HG03066 (cell line): ENCODE measurements at regions not wholly inside any gene's neighbourhood (a gene's known extent, or its start where the extent isn't known, plus 50 kb on each side); places are given as distances from the start of the nearest gene placed in this dataset.

ENCODE experiments used
- ATAC-seq: cut with Tn5 transposase; IDR thresholded peaks from one replicate; pipeline ENCODE4 v1.9.1; 2021; ENCODE audit warnings: low read depth; ENCODE audit not compliant: unreplicated experiment

- ATAC-seq = no peak
These were observed 168.6 kb downstream of the TRIM33 start for GRCh38 chr1:114342376-114342775.

- ATAC-seq = no peak
These were observed 169.1 kb downstream of the TRIM33 start for GRCh38 chr1:114341856-114342255.

DNA sequence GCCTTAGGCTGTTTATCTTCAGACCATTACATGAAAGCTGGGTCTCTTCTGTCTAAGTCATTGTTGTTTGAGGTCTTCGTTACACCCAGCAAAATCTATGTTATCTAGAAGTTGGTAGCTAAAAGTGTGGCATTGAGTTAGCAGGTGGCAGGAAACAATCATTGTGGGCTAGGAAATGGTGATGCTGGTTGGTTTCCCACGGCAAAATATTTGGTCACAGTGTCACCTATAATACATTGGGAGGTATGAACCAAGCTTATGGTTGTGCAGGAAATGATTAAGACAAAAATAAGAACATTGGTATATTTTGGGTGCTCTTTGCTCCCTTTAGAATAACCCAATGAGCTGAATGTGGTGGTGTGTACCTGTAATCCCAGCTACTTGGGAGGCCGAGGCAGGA is 169.7 kb downstream of the TRIM33 start:
- no peak for ATAC-seq

DNA sequence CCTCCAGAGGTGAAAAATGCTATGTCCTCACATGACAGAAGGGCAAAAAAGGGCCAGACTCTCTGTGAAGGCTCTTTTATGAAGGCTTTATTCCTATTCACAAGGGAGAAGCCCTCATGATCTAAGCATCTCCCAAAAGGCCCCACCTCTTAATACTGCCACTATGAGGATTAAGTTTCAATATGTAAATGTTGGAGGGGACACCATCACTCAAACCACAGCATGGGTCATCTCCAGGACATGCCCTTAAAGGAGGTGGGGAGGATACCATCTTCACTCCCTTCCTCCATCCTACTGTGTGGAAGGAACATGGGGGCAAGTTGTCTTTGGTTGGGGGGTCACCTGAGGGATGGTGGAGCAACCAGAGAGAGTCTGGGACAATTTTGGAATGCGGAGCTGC is 170.1 kb downstream of the TRIM33 start:
- no peak for ATAC-seq

GRCh38 chr1:114339379-114339778 is 171.6 kb downstream of the TRIM33 start:
- ATAC-seq = no peak

DNA sequence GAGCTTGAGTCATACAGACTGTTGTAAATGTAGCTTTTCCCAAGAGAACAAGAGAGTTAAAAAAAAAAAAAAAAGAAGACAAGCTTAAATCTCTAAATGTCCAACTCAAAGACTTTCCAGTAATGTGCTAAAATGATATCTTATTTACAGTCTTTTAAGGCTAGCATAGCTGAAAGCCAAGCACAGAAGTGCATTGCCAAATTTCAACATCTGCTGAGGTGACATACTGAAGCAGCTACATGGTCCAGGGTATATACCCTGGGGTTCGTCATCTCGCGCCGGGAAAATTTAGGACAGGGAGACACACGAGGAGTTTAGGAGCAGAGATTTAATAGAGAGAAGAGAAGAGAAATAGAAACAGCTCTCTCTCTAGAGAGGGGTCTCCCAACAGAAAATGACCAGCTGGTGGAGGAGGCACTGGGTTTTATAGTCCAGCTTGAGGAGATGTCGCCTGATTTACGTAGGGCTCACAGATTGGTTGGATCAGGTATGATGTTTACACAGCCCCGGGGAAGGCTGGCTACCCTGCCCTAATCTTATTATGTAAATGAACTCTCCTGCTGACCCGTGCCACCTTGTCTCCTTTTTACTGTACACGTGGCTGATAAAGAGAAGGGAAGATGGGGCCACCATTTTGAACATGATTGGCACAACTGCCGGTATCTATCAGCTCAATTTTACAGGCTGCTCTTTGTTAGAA is 172.7 kb downstream of the TRIM33 start:
- ATAC-seq = no peak

DNA sequence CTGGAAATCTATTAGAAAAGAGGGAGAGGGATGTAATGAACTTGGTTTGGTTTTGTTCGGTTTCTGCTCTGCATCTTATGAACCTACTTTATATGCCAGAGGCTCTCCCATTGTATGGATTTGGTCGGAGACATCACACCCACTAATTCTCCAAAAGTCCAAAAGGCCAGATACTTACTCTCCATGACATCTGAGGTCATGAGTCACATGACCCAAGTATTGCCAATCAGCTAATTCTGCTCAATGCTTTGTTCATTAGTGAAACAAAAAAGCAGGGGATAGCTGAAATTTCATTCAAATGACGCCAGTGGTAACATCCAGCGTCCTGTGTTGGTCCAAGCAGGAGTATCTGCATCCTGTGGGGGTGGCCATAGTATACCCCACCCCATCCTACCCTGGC is 173.6 kb downstream of the TRIM33 start:
- no peak for ATAC-seq

DNA sequence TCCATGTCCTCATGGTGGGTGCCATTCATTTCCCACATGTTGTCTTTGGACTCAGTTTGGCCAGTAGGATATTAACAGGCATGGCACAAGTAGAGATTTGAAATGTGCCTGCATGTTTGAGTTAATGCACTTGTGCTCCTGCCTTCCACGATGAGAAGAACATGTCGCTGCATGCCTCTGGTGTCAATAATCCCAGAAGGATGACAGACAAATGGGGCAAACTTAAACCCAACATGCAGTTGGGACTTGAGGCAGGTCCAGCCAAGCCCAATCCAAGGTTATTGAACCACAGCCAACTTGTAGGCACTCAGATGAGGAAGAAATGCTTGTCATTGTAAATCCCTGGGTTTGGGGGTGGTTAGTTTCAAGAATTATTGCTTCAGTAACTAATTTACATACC is 174.6 kb downstream of the TRIM33 start:
- no peak for ATAC-seq

GRCh38 chr1:114335273-114335672 is 175.7 kb downstream of the TRIM33 start:
- ATAC-seq = no peak

DNA sequence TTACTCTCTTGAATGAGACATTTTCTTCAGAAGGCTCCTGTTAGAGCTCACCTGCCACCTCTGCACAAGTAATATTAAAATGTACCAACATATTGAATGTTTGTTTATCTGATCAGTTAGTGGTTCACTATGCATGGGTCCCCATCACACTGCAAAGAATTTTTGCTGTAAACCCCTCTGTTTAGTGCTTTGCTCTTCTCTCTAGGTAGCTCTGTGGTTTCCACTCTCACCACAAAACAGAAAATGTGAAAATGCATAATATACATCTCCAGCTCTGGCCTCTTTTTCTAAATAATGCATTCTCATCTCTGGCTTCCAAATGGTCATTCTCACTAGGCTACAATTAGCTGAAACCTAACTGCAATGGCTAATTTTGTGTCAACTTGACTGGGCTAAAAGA is 176.7 kb downstream of the TRIM33 start:
- no peak for ATAC-seq

DNA sequence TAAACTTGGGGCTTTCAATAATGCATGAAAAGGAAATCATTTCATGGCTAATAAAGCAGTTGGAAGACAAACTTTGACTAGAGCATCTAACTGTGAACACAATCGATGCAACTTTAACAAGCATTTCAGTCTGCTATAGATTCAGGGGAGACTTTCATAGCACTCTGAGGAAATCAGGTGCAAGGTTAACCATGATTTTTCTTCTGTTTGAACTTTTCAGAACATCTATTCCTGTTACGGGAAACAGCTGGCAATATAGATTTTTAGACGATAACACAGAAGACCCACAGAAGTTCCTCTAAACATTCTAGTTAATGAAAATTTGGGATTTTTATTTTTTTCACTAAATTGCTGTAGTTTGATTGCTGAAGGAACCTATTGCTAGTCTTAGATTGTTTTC is 177.3 kb downstream of the TRIM33 start:
- ATAC-seq = no peak

DNA sequence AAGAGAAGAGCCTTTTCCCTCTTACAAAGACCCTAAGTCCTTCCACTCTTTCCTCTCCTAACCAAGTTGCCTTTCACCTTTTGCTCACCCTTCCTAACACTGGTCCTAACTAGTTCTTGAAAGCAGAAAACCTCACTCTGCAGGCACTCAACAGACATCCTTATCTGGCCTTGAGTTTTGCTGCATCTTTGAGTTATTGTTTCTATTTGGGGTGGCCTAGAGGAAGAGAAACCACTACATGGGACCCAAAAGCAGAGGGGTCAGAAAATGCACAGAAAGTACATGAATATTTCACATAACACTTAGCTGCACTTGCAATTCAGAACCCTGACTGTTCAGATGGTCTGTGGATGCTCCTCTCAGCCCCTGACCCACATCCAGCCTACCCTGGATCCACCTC is 178.3 kb upstream of the SYT6 start:
- no peak for ATAC-seq

DNA sequence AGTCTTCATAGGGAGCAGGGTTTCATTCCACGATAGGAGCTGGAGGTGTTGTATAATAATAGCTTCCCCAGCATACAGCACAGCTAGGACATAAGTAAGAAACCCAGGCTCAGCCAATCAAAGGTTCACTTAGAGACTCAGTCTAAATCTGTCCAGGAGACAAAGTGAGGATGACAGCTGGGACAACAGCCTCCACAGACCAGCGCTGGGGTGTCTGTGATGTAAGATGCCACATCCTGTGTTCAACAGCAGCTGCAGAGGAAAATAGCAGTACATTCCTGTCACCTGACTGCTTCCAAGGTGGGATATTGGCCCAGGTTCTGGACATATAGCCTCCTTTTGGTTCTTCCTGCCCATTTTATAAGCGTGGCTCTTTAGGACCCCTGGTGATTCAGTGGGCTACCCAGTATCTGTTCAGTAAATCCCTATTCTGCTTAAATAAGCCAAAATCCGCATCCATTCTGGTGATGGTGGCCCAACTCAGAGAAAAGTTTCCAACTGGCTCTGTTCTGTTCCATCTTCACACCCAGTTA is 176.8 kb upstream of the SYT6 start:
- no peak for ATAC-seq

GRCh38 chr1:114328361-114328904 is 174.8 kb upstream of the SYT6 start:
- ATAC-seq = no peak

GRCh38 chr1:114324662-114324965 is 170.9 kb upstream of the SYT6 start:
- ATAC-seq = no peak

DNA sequence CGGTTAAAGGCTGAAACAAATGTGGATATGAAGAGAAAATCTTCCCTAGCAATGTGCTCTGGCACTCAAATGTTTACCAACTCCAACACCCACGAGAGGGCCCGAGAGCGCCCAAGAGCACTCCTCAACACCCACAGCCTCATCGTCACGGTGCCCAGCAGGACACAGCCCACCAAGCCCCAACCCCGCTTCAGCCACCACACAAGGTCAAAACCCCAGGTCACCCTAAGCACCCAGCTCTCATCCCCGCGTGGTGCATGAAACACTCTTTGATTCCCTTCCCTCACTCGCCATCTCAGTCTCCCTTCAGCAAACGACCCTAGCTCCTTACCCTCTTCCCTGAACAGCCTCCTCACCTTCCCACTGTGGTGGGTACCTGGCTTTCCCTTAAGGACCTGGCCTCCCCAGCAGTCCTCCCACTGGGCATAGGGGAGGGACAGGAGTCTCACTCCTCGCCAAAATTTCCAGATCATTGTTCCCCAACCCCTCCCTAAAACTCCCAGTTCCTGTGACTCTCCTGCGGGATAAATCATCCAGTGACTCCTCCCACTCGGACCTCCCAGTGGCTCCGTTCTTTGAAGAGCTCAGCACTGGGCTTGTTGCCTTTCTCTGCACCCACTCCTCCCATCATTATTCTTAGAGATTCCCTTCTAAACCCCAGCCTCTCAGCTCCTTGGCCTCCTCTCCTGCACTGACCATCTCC is 170.4 kb upstream of the SYT6 start:
- ATAC-seq = no peak

DNA sequence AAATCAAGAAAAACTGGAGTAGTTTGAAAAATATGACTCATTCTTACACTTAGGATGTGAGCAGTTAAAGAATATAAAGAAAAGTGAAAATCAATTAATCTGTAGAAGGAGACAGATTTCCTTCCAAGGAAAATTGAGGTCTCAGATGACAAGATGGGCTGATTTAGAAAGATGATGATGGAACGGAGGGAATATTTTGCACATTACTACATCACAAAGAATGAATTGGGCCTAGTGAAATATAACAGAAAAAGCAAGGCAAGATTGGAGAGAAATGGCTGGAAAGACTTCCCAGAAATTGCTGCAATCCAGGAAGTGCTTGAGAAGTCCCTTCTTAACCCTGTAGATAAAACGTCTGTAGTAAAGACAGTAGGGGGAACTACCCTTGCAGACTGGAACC is 169.1 kb upstream of the SYT6 start:
- ATAC-seq = no peak

DNA sequence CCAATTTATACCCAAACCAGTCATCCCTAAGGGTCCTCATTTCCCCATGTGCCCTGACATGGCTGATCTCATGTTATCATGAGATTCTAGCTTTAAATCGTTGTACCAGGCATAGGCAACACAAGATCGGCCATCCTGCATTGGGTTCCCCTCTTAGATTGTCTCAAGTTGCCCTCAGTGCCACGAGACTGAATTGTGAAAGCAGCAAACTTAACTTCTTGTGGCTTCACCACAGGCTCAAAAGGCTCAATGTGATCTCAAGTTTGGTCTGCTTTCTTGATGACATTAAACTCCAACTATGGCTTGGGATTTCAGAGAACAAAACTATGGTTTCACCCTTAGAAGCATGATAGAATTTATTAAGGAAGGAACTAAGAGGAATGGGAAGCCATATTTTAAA is 168.5 kb upstream of the SYT6 start:
- no peak for ATAC-seq

DNA sequence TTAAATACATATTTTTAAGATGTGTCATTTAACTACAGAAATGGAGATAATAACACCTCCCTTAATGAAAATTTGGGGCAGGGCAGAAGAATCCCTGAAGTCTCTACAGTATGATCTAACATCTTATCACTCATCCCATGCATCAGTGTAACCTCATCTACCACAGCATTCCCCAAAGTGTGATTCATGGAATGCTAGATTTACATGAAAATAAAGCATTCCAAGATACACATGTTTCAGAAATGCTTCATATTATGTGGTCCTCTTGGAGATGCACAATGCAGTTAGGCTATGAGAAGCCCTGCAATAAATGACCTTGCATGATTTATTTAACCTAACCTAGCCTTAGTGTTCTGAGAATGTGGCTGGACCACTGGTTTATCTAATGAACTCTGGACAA is 166.9 kb upstream of the SYT6 start:
- ATAC-seq = no peak

DNA sequence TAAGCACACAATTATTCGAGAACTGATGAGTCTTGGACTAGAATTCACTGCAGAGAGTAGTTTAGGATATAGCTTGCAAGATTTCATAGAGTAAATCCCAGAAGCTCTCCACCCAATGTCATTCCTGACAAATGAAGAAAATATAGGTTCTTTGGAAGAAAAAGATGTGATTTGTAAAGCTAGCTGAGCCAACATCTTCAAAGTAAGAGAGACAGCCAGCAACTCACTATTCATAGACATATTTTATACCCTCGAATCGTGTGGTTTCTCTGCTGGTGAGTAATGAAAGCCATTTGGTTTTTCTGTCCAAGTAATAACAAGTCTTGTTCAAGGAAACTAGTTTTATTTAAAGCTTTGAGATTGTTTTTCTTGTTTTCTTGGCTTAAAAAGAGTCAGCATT is 165.7 kb upstream of the SYT6 start:
- ATAC-seq = no peak

DNA sequence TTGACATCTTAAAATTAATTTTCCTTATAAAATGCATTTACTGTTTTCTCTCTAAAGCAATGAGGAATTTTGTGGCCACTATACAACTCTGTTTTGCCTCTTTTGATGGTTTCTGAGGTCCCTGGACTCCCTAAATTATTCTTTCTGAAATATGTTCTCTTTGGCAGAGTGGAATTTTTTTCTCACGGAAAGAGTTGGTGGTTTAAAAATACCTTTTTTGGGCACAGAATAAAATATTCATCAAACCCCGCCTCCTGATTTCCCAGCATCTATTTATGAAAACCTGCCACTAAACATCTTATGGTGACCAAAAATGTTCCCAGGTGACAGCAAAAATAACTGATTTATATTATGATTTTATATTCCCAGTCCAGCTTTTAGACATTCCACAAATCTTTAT is 165.3 kb upstream of the SYT6 start:
- no peak for ATAC-seq

- no peak for ATAC-seq
These were observed 162.5 kb upstream of the SYT6 start for GRCh38 chr1:114316204-114316603.
